GM13977 (cell line): ENCODE measurements at regions not wholly inside any gene's neighbourhood (a gene's known extent, or its start where the extent isn't known, plus 50 kb on each side); places are given as distances from the start of the nearest gene placed in this dataset.

Source experiments
- DNase-seq: peaks from one replicate; pipeline ENCODE4 v3.0.0; 2012; ENCODE audit warnings: low spot score
- CTCF ChIP-seq: IDR thresholded peaks from 2 replicates; pipeline ENCODE4 v1.5.1; 2012; ENCODE audit warnings: mild to moderate bottlenecking, control low read depth; ENCODE audit not compliant: insufficient read depth; ENCODE audit errors: extremely low read depth, missing control alignments
- in situ Hi-C: fragments of 300-500 bp; cut with MboI; formaldehyde crosslinking; loops from one replicate; pipeline ENCODE4 v1.12.0; 2022; ENCODE audit warnings: low sequenced_read_pairs, low pct_unique_long_range_greater_than_20kb, mixed read lengths, inconsistent platforms; ENCODE audit not compliant: unreplicated experiment

GRCh38 chr13:105184201-105184600 lies 1351.3 kb downstream of the EFNB2 start:
- DNase-seq: no peak
- in situ Hi-C loops: no loop called here
- TF ChIP-seq CTCF: no peak

- no peak for TF ChIP-seq CTCF
- in situ Hi-C loops: no loop called here
- no peak for DNase-seq
Observed at GRCh38 chr13:105177265-105177900, 1358.1 kb downstream of the EFNB2 start.

GRCh38 chr13:105170438-105170837 lies 1365.0 kb downstream of the EFNB2 start:
- in situ Hi-C loops: no loop called here
- DNase-seq: no peak
- TF ChIP-seq CTCF: no peak

- no peak for DNase-seq
- TF ChIP-seq CTCF: no peak
- in situ Hi-C loops: no loop called here
Observed at GRCh38 chr13:105168295-105168694, 1367.2 kb downstream of the EFNB2 start.

- in situ Hi-C loops: no loop called here
- DNase-seq: no peak
- TF ChIP-seq CTCF: no peak
Observed at GRCh38 chr13:105167385-105167784, 1368.1 kb downstream of the EFNB2 start.

- no peak for TF ChIP-seq CTCF
- in situ Hi-C loops: no loop called here
Observed at GRCh38 chr13:105165449-105166125, 1369.9 kb downstream of the EFNB2 start.

GRCh38 chr13:105159841-105160240 lies 1375.6 kb downstream of the EFNB2 start:
- DNase-seq: no peak
- in situ Hi-C loops: no loop called here

More at GRCh38 chr13:105165449-105166125, 1369.9 kb downstream of the EFNB2 start:
- DNase-seq: no peak

More at GRCh38 chr13:105159841-105160240, 1375.6 kb downstream of the EFNB2 start:
- no peak for TF ChIP-seq CTCF
